K562 (cell line): ENCODE measurements at regions not wholly inside any gene's neighbourhood (a gene's known extent, or its start where the extent isn't known, plus 50 kb on each side); places are given as distances from the start of the nearest gene placed in this dataset.

Experiments used
- ATAC-seq: fragments of 200-7000 bp; cut with Tn5 transposase; 3 replicates; pipeline ENCODE4 v1.9.1; 2020; ENCODE audit warnings: moderate library complexity
- BruUV-seq: library from RNA; stranded (reverse); fragments of 400-500 nt; replicated peaks from 2 replicates; lab custom pipeline; 2021; lab: Mats Ljungman, UMichigan
- CTCF ChIA-PET: fragments of 300-600 bp; formaldehyde crosslinking; extraction: SDS; loops from one replicate; lab custom pipeline; 2021; ENCODE audit warnings: low intra/inter-chr PET ratio; lab: Yijun Ruan, JAX
- POLR2A ChIA-PET: fragments of 300-600, 350-650 bp; sonication (Branson Sonifier 250); formaldehyde crosslinking; extraction: SDS; loops from one replicate; lab custom pipeline; 2021; ENCODE audit warnings: antibody characterized with exemption, inconsistent platforms; lab: Yijun Ruan, JAX
- DNase-seq, 4 experiments: peaks; one replicate each; pipeline versions ENCODE4 v3.0.0 to v3.0.0-alpha.2; 2011 to 2018; ENCODE audit warnings: low spot score in 3 of 4, mixed read lengths in 3 of 4; ENCODE audit errors: extremely low read depth in 1 of 4
- FAIRE-seq: peaks from 2 replicates; lab custom pipeline; 2011; peaks lifted over from hg19 to GRCh38; lab: Jason Lieb, UNC
- H2AFZ ChIP-seq: 2 replicates; pipeline ENCODE4 v1.6.0; 2011; ENCODE audit warnings: low read depth, low read length, control low read depth, inconsistent platforms
- H3K27ac ChIP-seq: fragments of 200-600 bp; 3 replicates; pipeline ENCODE4 v1.8.0; 2011; ENCODE audit warnings: low read depth, mild to moderate bottlenecking, control low read depth, inconsistent platforms, low read length, moderate library complexity, mixed read lengths; ENCODE audit errors: extremely low read depth
- H3K27me3 ChIP-seq, 2 experiments: fragments of 300-600 bp in 1 of 2; 2 replicates in 1 of 2; 3 replicates in 1 of 2; pipeline versions ENCODE4 v1.6.0 to v1.8.0; 2011; ENCODE audit warnings: inconsistent platforms in 2 of 2, low read length in 2 of 2, mild to moderate bottlenecking in 1 of 2, mixed read lengths in 1 of 2, moderate library complexity in 1 of 2; ENCODE audit not compliant: control insufficient read depth in 2 of 2, insufficient read depth in 2 of 2
- H3K36me3 ChIP-seq: fragments of 300-600 bp; 3 replicates; pipeline ENCODE4 v1.8.0; 2011; ENCODE audit warnings: mild to moderate bottlenecking, low read length, inconsistent platforms; ENCODE audit not compliant: control insufficient read depth, insufficient read depth
- H3K4me1 ChIP-seq, 2 experiments: fragments of 200-600 bp in 1 of 2; replicated peaks in 1 of 2; 2 replicates in 1 of 2; 3 replicates in 1 of 2; pipeline versions ENCODE4 v1.5.1 to v1.8.0; 2011; ENCODE audit warnings: inconsistent platforms in 2 of 2, low read length in 2 of 2, mild to moderate bottlenecking in 1 of 2, mixed read lengths in 1 of 2, moderate library complexity in 1 of 2; ENCODE audit not compliant: control insufficient read depth in 2 of 2, insufficient read depth in 2 of 2
- H3K4me2 ChIP-seq: 2 replicates; pipeline ENCODE4 v1.6.1; 2011; ENCODE audit warnings: low read length, control low read depth, inconsistent platforms, mixed read lengths; ENCODE audit not compliant: insufficient read depth
- H3K4me3 ChIP-seq: fragments of 200-600 bp; sonication (generic), shearing (Covaris generic); 2 replicates; pipeline ENCODE4 v1.5.1; 2016; ENCODE audit warnings: control low read depth, inconsistent platforms
- H3K79me2 ChIP-seq: fragments of 200-600 bp; 3 replicates; pipeline ENCODE4 v1.8.0; 2011; ENCODE audit warnings: low read length, inconsistent platforms; ENCODE audit not compliant: control insufficient read depth, insufficient read depth
- H3K9ac ChIP-seq, 2 experiments: 2 replicates each; pipeline versions ENCODE4 v1.6.0 to v1.6.1; 2011; ENCODE audit warnings: low read depth in 2 of 2, low read length in 2 of 2, control low read depth in 1 of 2, inconsistent platforms in 1 of 2, mild to moderate bottlenecking in 1 of 2, mixed read lengths in 1 of 2; ENCODE audit not compliant: insufficient read depth in 1 of 2
- H3K9me1 ChIP-seq: one replicate; pipeline ENCODE4 v1.6.0; 2011; ENCODE audit warnings: inconsistent platforms, mild to moderate bottlenecking, low read length, moderate library complexity; ENCODE audit not compliant: control insufficient read depth, insufficient read depth
- H3K9me3 ChIP-seq: replicated peaks from 2 replicates; pipeline ENCODE4 v1.5.1; 2011; ENCODE audit warnings: low read depth, low read length, inconsistent platforms; ENCODE audit not compliant: control insufficient read depth, insufficient read depth
- H4K20me1 ChIP-seq: replicated peaks from 2 replicates; pipeline ENCODE4 v1.6.1; 2011; ENCODE audit warnings: low read length, inconsistent platforms, mixed read lengths; ENCODE audit not compliant: control insufficient read depth, insufficient read depth
- ARID1B ChIP-seq: fragments of 450-650 bp; IDR thresholded peaks from 2 replicates; pipeline ENCODE4 v1.6.1; 2016; ENCODE audit warnings: antibody characterized with exemption, mild to moderate bottlenecking, inconsistent platforms
- CBFB ChIP-seq: sonication (generic); formaldehyde crosslinking; IDR thresholded peaks from 2 replicates; pipeline ENCODE4 v1.4.0; 2020; ENCODE audit warnings: mild to moderate bottlenecking, missing genetic modification reagents
- CBX2 ChIP-seq: fragments of 200-600 bp; sonication (generic); IDR thresholded peaks from one replicate; pipeline ENCODE4 v1.6.1; 2012; ENCODE audit warnings: mild to moderate bottlenecking, low read length, inconsistent platforms; ENCODE audit not compliant: insufficient read depth, poor library complexity, severe bottlenecking
- CBX3 ChIP-seq, 2 experiments: IDR thresholded peaks; 1 replicate in 1 of 2; 2 replicates in 1 of 2; pipeline ENCODE4 v1.6.1; 2012; ENCODE audit warnings: inconsistent platforms in 2 of 2, low read length in 2 of 2, borderline replicate concordance in 1 of 2, control low read depth in 1 of 2
- EGR1 ChIP-seq: fragments of 450-650 bp; conservative IDR thresholded peaks from 2 replicates; pipeline ENCODE4 v1.6.1; 2017; ENCODE audit warnings: mild to moderate bottlenecking
- NFE2L1 ChIP-seq: fragments of 450-650 bp; IDR thresholded peaks from 2 replicates; pipeline ENCODE4 v1.6.1; 2016; ENCODE audit warnings: missing genetic modification characterization, low read depth, mild to moderate bottlenecking, missing compliant biosample characterization, moderate library complexity, borderline replicate concordance
- PPARD ChIP-seq: fragments of 250-450 bp; sonication (Bioruptor Pico); IDR thresholded peaks from 2 replicates; pipeline ENCODE4 v1.8.0; 2022; ENCODE audit warnings: inconsistent platforms, mild to moderate bottlenecking, moderate library complexity
- STAT5A ChIP-seq: IDR thresholded peaks from 2 replicates; pipeline ENCODE4 v1.6.1; 2012; ENCODE audit warnings: low read length, inconsistent platforms, borderline replicate concordance
- ZNF23 ChIP-seq: fragments of 250-450 bp; sonication (Bioruptor Pico); IDR thresholded peaks from 2 replicates; pipeline ENCODE4 v1.4.0; 2020; ENCODE audit warnings: mild to moderate bottlenecking
- ZNF551 ChIP-seq: fragments of 250-450 bp; sonication (Bioruptor Pico); IDR thresholded peaks from 2 replicates; pipeline ENCODE4 v1.5.0; 2021; ENCODE audit warnings: mild to moderate bottlenecking, moderate library complexity
- WGBS: fragments of 100-300 bp; shearing (Covaris generic); methylation state at CpG from one replicate; pipeline ENCODE4 v1.1.6; 2016; ENCODE audit warnings: low coverage, mixed read lengths; ENCODE audit not compliant: insufficient coverage; ENCODE audit errors: missing lambda C conversion rate; 5-methylcytosine and 5-hydroxymethylcytosine counted together
- in situ Hi-C: fragments of 300-500 bp; cut with MboI; formaldehyde crosslinking; loops from 4 replicates; pipeline ENCODE4 v1.15.0; 2018; ENCODE audit warnings: inconsistent platforms, mixed read lengths
- intact Hi-C: fragments of 100-400 bp; cut with micrococcal nuclease; formaldehyde crosslinking; loops from 2 replicates; pipeline ENCODE4 v1.14.2; 2022
- TF ChIP-seq, protein P1 (sequence below): sonication (generic); formaldehyde crosslinking; IDR thresholded peaks from 2 replicates; pipeline ENCODE4 v1.8.1; 2023; ENCODE audit warnings: mild to moderate bottlenecking, missing genetic modification reagents

DNA sequence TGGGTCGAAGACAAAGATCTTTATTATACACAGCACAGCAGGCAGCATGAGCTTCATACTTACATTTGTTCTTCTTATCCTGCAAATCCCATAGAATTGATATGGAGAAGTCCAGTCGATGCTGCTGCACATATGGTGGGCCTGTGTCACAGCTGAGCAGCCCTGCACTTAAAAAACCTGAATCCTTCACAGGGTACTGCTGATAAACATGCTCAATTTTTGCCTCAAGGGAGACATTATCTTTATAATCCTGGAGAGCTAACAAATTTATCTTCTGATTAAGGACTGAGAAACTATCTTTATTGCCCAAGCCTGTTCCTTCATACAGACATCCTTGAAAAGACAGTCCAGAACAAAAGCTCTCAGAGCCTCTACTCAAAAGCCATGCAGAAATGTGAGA lies 434.4 kb upstream of the FAM47C start:
- no peaks in the 10 kb centered on the region for H3K79me2 ChIP-seq
- H2AFZ ChIP-seq = no peak overlapping the region
- WGBS = 0% methylated on average over 2 of the region's 2 CpGs
- H3K4me2 ChIP-seq = no peak overlapping the region
- H3K9me1 ChIP-seq = no peaks in the 10 kb centered on the region
- no peaks in the 10 kb centered on the region for H3K27me3 ChIP-seq
- no peak for ATAC-seq
- no peak for DNase-seq
- intact Hi-C loops = no loop called here
- H3K4me3 ChIP-seq = no peak overlapping the region
- H3K36me3 ChIP-seq = no peaks in the 10 kb centered on the region
- no peak for FAIRE-seq
- ChIA-PET POLR2A (no interaction called here), CTCF (no interaction called here)
- H3K9ac ChIP-seq = no peak overlapping the region
- no peak overlapping the region for H3K27ac ChIP-seq
- TF ChIP-seq PPARD (CRISPR knock-in tag) (no peak), CBX2 (no peak), STAT5A (no peak)
- TF ChIP-seq, all 486 proteins: peak for 0
- no peaks in the 10 kb centered on the region for H3K9me3 ChIP-seq
- in situ Hi-C loops = no loop called here
- no peaks in the 10 kb centered on the region for H3K4me1 ChIP-seq
- H4K20me1 ChIP-seq = no peaks in the 10 kb centered on the region
- no TSS peak for BruUV-seq

- ChIA-PET POLR2A (no interaction called here), CTCF (no interaction called here)
- Histone ChIP-seq H3K9me1 (no peaks in the 10 kb centered on the region), H3K27me3 (no peaks in the 10 kb centered on the region), H3K27ac (no peak overlapping the region), H3K4me1 (no peaks in the 10 kb centered on the region), H3K9me3 (no peaks in the 10 kb centered on the region), H2AFZ (no peak overlapping the region), H3K36me3 (no peaks in the 10 kb centered on the region), H3K9ac (no peak overlapping the region), H3K4me3 (no peak overlapping the region), H3K79me2 (no peaks in the 10 kb centered on the region), H3K4me2 (no peak overlapping the region), H4K20me1 (no peaks in the 10 kb centered on the region)
- FAIRE-seq (no peak), DNase-seq (no peak), ATAC-seq (no peak)
- WGBS = 0% methylated on average over 3 of the region's 3 CpGs
- TF ChIP-seq NFE2L1 (tag) = no peak
- no peak for TF ChIP-seq CBFB
- TF ChIP-seq, protein P1, sequence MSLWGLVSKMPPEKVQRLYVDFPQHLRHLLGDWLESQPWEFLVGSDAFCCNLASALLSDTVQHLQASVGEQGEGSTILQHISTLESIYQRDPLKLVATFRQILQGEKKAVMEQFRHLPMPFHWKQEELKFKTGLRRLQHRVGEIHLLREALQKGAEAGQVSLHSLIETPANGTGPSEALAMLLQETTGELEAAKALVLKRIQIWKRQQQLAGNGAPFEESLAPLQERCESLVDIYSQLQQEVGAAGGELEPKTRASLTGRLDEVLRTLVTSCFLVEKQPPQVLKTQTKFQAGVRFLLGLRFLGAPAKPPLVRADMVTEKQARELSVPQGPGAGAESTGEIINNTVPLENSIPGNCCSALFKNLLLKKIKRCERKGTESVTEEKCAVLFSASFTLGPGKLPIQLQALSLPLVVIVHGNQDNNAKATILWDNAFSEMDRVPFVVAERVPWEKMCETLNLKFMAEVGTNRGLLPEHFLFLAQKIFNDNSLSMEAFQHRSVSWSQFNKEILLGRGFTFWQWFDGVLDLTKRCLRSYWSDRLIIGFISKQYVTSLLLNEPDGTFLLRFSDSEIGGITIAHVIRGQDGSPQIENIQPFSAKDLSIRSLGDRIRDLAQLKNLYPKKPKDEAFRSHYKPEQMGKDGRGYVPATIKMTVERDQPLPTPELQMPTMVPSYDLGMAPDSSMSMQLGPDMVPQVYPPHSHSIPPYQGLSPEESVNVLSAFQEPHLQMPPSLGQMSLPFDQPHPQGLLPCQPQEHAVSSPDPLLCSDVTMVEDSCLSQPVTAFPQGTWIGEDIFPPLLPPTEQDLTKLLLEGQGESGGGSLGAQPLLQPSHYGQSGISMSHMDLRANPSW (CRISPR knock-in tag) = no peak
- no peak for TF ChIP-seq CBX3 (IDR thresholded peaks at IDR 0.05; ENCODE audit: borderline replicate concordance in 1 of 2, low read length in 2 of 2)
- no peak for TF ChIP-seq ZNF23 (CRISPR knock-in tag)
- TF ChIP-seq ZNF551 (CRISPR knock-in tag) = no peak
- no peak for TF ChIP-seq EGR1
- no peak for TF ChIP-seq ARID1B
- intact Hi-C loops (no loop called here), in situ Hi-C loops (no loop called here)
- BruUV-seq = no TSS peak
Observed at GRCh38 chrX:36575670-36576069, 432.5 kb upstream of the FAM47C start.
